H1 (cell line): ENCODE measurements at regions not wholly inside any gene's neighbourhood (a gene's known extent, or its start where the extent isn't known, plus 50 kb on each side); places are given as distances from the start of the nearest gene placed in this dataset.

Experiments used
- CTCF ChIA-PET: fragments of 300-600 bp; sonication (Branson Sonifier 250); formaldehyde crosslinking; loops from one replicate; lab custom pipeline; 2021; ENCODE audit not compliant: partially characterized antibody; lab: Charles Lee
- POLR2A ChIA-PET: fragments of 300-600 bp; sonication (Branson Sonifier 250); formaldehyde crosslinking; loops from one replicate; lab custom pipeline; 2021; ENCODE audit warnings: inconsistent platforms; ENCODE audit not compliant: partially characterized antibody; lab: Charles Lee
- DNase-seq, 2 experiments: peaks; one replicate each; pipeline versions ENCODE4 v3.0.0 to v3.0.0-alpha.2; 2010 to 2022; ENCODE audit warnings: low spot score in 2 of 2, low read depth in 1 of 2, mixed read lengths in 1 of 2
- FAIRE-seq: peaks from 2 replicates; lab custom pipeline; 2011; peaks lifted over from hg19 to GRCh38; lab: Jason Lieb, UNC
- H2AFZ ChIP-seq: 2 replicates; pipeline ENCODE4 v1.8.1; 2012; ENCODE audit warnings: low read length, inconsistent platforms
- H2AK5ac ChIP-seq: 2 replicates; pipeline ENCODE4 v1.6.1; 2013; ENCODE audit warnings: low read depth, low read length
- H2BK120ac ChIP-seq: replicated peaks from 2 replicates; pipeline ENCODE3; 2013; ENCODE audit warnings: low read depth, low read length, inconsistent platforms
- H2BK12ac ChIP-seq: 2 replicates; pipeline ENCODE4 v1.6.1; 2013; ENCODE audit warnings: low read depth, low read length
- H2BK15ac ChIP-seq: 2 replicates; pipeline ENCODE4 v1.6.1; 2013; ENCODE audit warnings: low read length
- H2BK20ac ChIP-seq: 2 replicates; pipeline ENCODE4 v1.6.1; 2013; ENCODE audit warnings: low read length
- H2BK5ac ChIP-seq: 2 replicates; pipeline ENCODE4 v1.6.1; 2013; ENCODE audit warnings: low read depth, low read length
- H3K14ac ChIP-seq: 2 replicates; pipeline ENCODE4 v1.6.1; 2013; ENCODE audit warnings: inconsistent platforms; ENCODE audit not compliant: insufficient read length
- H3K18ac ChIP-seq: 2 replicates; pipeline ENCODE4 v1.6.1; 2013; ENCODE audit warnings: low read length; ENCODE audit errors: extremely low read depth
- H3K23ac ChIP-seq: 2 replicates; pipeline ENCODE4 v1.6.1; 2013; ENCODE audit warnings: inconsistent platforms; ENCODE audit not compliant: insufficient read length
- H3K23me2 ChIP-seq: 2 replicates; pipeline ENCODE4 v1.6.1; 2013; ENCODE audit warnings: low read depth, low read length
- H3K27ac ChIP-seq: 2 replicates; pipeline ENCODE4 v1.6.1; 2011; ENCODE audit warnings: low read depth, low read length, inconsistent platforms
- H3K27me3 ChIP-seq, 4 experiments: replicated peaks in 1 of 4; 1 replicate in 1 of 4; 2 replicates in 3 of 4; pipeline versions ENCODE4 v1.6.1 to v1.8.1; 2011 to 2013; ENCODE audit warnings: low read length in 3 of 4, mild to moderate bottlenecking in 3 of 4, inconsistent platforms in 2 of 4, mixed read lengths in 2 of 4, moderate library complexity in 1 of 4; ENCODE audit not compliant: control insufficient read depth in 3 of 4, insufficient read depth in 3 of 4; ENCODE audit errors: extremely low read depth in 1 of 4
- H3K36me3 ChIP-seq, 4 experiments: 2 replicates each; pipeline versions ENCODE4 v1.6.1 to v1.8.1; 2011 to 2013; ENCODE audit warnings: mild to moderate bottlenecking in 4 of 4, low read length in 3 of 4, moderate library complexity in 2 of 4, control low read depth in 1 of 4, inconsistent platforms in 1 of 4; ENCODE audit not compliant: insufficient read depth in 4 of 4, control insufficient read depth in 2 of 4
- H3K4ac ChIP-seq: replicated peaks from 2 replicates; pipeline ENCODE3; 2013; ENCODE audit warnings: low read length, low read depth, mixed read lengths, inconsistent platforms; ENCODE audit not compliant: insufficient read length
- H3K4me1 ChIP-seq, 4 experiments: replicated peaks in 1 of 4; 1 replicate in 1 of 4; 2 replicates in 3 of 4; pipeline versions ENCODE4 v1.6.1 to v1.8.1; 2011 to 2013; ENCODE audit warnings: low read length in 3 of 4, inconsistent platforms in 2 of 4, mixed read lengths in 1 of 4; ENCODE audit not compliant: insufficient read depth in 4 of 4, control insufficient read depth in 3 of 4
- H3K4me2 ChIP-seq, 2 experiments: 2 replicates each; pipeline versions ENCODE4 v1.6.1 to v1.8.1; 2011 to 2013; ENCODE audit warnings: low read depth in 2 of 2, low read length in 2 of 2, control low read depth in 1 of 2, inconsistent platforms in 1 of 2, mild to moderate bottlenecking in 1 of 2; ENCODE audit not compliant: insufficient read depth in 1 of 2
- H3K4me3 ChIP-seq, 4 experiments: fragments of 200-600, 300-600 bp in 1 of 4; sonication (generic), shearing (Covaris generic), sonication (Bioruptor Twin) in 1 of 4; 2 replicates each; pipeline versions ENCODE4 v1.5.1 to v1.8.1; 2011 to 2016; ENCODE audit warnings: low read length in 4 of 4, low read depth in 3 of 4, control low read depth in 2 of 4, inconsistent platforms in 2 of 4, mild to moderate bottlenecking in 2 of 4, mixed read lengths in 1 of 4, moderate library complexity in 1 of 4; ENCODE audit not compliant: insufficient read depth in 2 of 4; ENCODE audit errors: extremely low read depth in 1 of 4
- H3K56ac ChIP-seq: replicated peaks from 2 replicates; pipeline ENCODE3; 2013; ENCODE audit warnings: low read depth, mild to moderate bottlenecking, mixed read lengths, low read length, inconsistent platforms; ENCODE audit not compliant: insufficient read length
- H3K79me1 ChIP-seq: 2 replicates; pipeline ENCODE4 v1.6.1; 2013; ENCODE audit warnings: low read depth, low read length, control low read depth
- H3K79me2 ChIP-seq, 2 experiments: 2 replicates each; pipeline versions ENCODE4 v1.6.1 to v1.8.1; 2012 to 2013; ENCODE audit warnings: low read length in 2 of 2, mild to moderate bottlenecking in 2 of 2, inconsistent platforms in 1 of 2; ENCODE audit not compliant: insufficient read depth in 2 of 2, control insufficient read depth in 1 of 2
- H3K9ac ChIP-seq, 4 experiments: replicated peaks in 1 of 4; 1 replicate in 1 of 4; 2 replicates in 3 of 4; pipeline versions ENCODE4 v1.6.1 to v1.8.1; 2011 to 2013; ENCODE audit warnings: low read depth in 3 of 4, low read length in 3 of 4, control low read depth in 2 of 4, mild to moderate bottlenecking in 2 of 4, moderate library complexity in 2 of 4, inconsistent platforms in 1 of 4; ENCODE audit errors: extremely low read depth in 1 of 4
- H3K9me3 ChIP-seq, 2 experiments: 2 replicates each; pipeline versions ENCODE4 v1.6.1 to v1.8.1; 2012 to 2013; ENCODE audit warnings: mild to moderate bottlenecking in 2 of 2, moderate library complexity in 2 of 2, control low read depth in 1 of 2, inconsistent platforms in 1 of 2, low read depth in 1 of 2, low read length in 1 of 2, mixed read lengths in 1 of 2; ENCODE audit not compliant: insufficient read depth in 2 of 2
- H4K20me1 ChIP-seq, 2 experiments: replicated peaks in 1 of 2; 2 replicates each; pipeline versions ENCODE3 to v1.8.1; 2011 to 2013; ENCODE audit warnings: inconsistent platforms in 2 of 2, low read length in 2 of 2, mild to moderate bottlenecking in 1 of 2; ENCODE audit not compliant: insufficient read depth in 2 of 2, control insufficient read depth in 1 of 2
- H4K5ac ChIP-seq: 2 replicates; pipeline ENCODE4 v1.6.1; 2013; ENCODE audit warnings: low read length, low read depth, mixed read lengths, inconsistent platforms; ENCODE audit not compliant: insufficient read length
- H4K8ac ChIP-seq: 2 replicates; pipeline ENCODE4 v1.8.0; 2013; ENCODE audit warnings: mild to moderate bottlenecking, moderate library complexity, low read length, inconsistent platforms; ENCODE audit not compliant: insufficient read depth; ENCODE audit errors: extremely low read depth
- H4K91ac ChIP-seq: replicated peaks from 2 replicates; pipeline ENCODE3; 2013; ENCODE audit warnings: low read length, mixed read lengths, inconsistent platforms; ENCODE audit not compliant: insufficient read length
- ATF2 ChIP-seq: IDR thresholded peaks from 2 replicates; pipeline ENCODE4 v1.6.1; 2012; ENCODE audit warnings: low read length, inconsistent platforms
- BRCA1 ChIP-seq: IDR thresholded peaks from 2 replicates; pipeline ENCODE4 v1.6.1; 2012; ENCODE audit warnings: low read depth, low read length, improper control_type of control experiment
- CREB1 ChIP-seq: IDR thresholded peaks from 2 replicates; pipeline ENCODE4 v1.6.1; 2012; ENCODE audit warnings: inconsistent platforms
- CTBP2 ChIP-seq: IDR thresholded peaks from 2 replicates; pipeline ENCODE4 v1.7.0; 2011; ENCODE audit warnings: borderline replicate concordance, mild to moderate bottlenecking, moderate library complexity, mixed read lengths, low read length; ENCODE audit not compliant: insufficient read depth, insufficient read length
- EZH2 ChIP-seq: fragments of 200-600 bp; sonication (generic); IDR thresholded peaks from 2 replicates; pipeline ENCODE4 v1.7.1; 2012; ENCODE audit warnings: low read depth, mild to moderate bottlenecking, moderate library complexity, low read length, inconsistent platforms; ENCODE audit not compliant: severe bottlenecking
- GABPA ChIP-seq: IDR thresholded peaks from 2 replicates; pipeline ENCODE4 v1.6.1; 2011; ENCODE audit warnings: mild to moderate bottlenecking, low read length, moderate library complexity, borderline replicate concordance; ENCODE audit not compliant: insufficient read depth
- POU5F1 ChIP-seq: IDR thresholded peaks from 2 replicates; pipeline ENCODE4 v1.6.1; 2011; ENCODE audit warnings: low read depth, mild to moderate bottlenecking, low read length, moderate library complexity
- ZNF274 ChIP-seq: IDR thresholded peaks from 2 replicates; pipeline ENCODE4 v1.7.0; 2012; ENCODE audit warnings: low read length, borderline replicate concordance; ENCODE audit errors: extremely low read depth
- WGBS, 2 experiments: shearing (Covaris generic) in 1 of 2; methylation state at CpG; one replicate each; pipeline versions ENCODE4 v1.1.6 to v1.1.7; 2013 to 2015; ENCODE audit warnings: low lambda C conversion rate in 2 of 2, mixed read lengths in 2 of 2, inconsistent platforms in 1 of 2, low coverage in 1 of 2, missing lambda C conversion rate in 1 of 2; ENCODE audit not compliant: insufficient replicate concordance in 2 of 2, insufficient coverage in 1 of 2, insufficient read length in 1 of 2; ENCODE audit errors: extremely low coverage in 1 of 2, missing lambda C conversion rate in 1 of 2; 5-methylcytosine and 5-hydroxymethylcytosine counted together

- Histone ChIP-seq H3K27me3 (no peaks in the 10 kb centered on the region), H3K9ac (no peak overlapping the region), H2AFZ (no peak overlapping the region), H3K18ac (no peak overlapping the region), H2BK20ac (no peak overlapping the region), H3K4me2 (no peak overlapping the region), H4K8ac (no peak overlapping the region), H2AK5ac (no peak overlapping the region), H3K4me3 (no peak overlapping the region), H3K27ac (no peak overlapping the region), H3K14ac (no peak overlapping the region), H3K56ac (no peak overlapping the region), H3K4ac (no peak overlapping the region), H4K91ac (no peak overlapping the region), H2BK12ac (no peak overlapping the region), H3K23me2 (peaks cover 1% of the 10 kb centered on the region; the same call in 1 of the 2 replicates), H3K23ac (no peak overlapping the region), H2BK5ac (no peak overlapping the region), H2BK15ac (no peak overlapping the region), H3K9me3 (no peaks in the 10 kb centered on the region), H3K36me3 (no peaks in the 10 kb centered on the region), H4K5ac (no peak overlapping the region), H3K79me2 (no peaks in the 10 kb centered on the region), H3K4me1 (no peaks in the 10 kb centered on the region), H2BK120ac (no peak overlapping the region), H3K79me1 (no peaks in the 10 kb centered on the region), H4K20me1 (no peaks in the 10 kb centered on the region)
- no peak for DNase-seq
- TF ChIP-seq POU5F1, result no peak
- TF ChIP-seq EZH2, result no peak
- no peak for TF ChIP-seq GABPA
- TF ChIP-seq CREB1, result no peak
- no peak for TF ChIP-seq ZNF274
- TF ChIP-seq CTBP2, result no peak
- TF ChIP-seq BRCA1, result no peak
- no peak for TF ChIP-seq ATF2
- no peak for FAIRE-seq
- ChIA-PET CTCF (no interaction called here), POLR2A (no interaction called here)
- 57% methylated on average over 2 of the region's 2 CpGs; no CpG with 5 or more reads in 1 of the 2 experiments for WGBS, 2 experiments
These were observed 513.6 kb downstream of the FAT4 start for GRCh38 chr4:125828346-125828745.
